ENCODE measurements at regions not wholly inside any gene's neighbourhood (a gene's known extent, or its start where the extent isn't known, plus 50 kb on each side); places are given as distances from the start of the nearest gene placed in this dataset.

DNA sequence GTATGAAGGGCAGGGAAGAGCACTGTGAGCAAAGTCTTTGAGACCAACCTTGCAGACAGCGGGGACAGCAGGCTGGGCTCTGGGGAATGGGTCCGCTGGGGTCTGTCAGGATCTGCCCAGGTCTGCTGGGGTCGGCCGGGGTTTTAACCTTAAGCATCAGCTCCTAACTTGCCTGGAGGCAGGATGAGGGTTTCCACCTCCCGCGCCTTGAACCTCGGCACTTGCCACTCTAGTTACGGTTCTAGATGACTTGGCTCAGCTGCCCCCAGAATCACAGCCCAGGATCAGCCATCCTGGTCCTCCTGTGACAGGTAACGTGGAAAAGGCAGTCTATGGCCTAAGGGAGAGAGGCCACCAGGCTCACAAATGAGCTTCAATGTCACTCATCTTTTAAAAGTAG, 50.4 kb upstream of the CACUL1 start:
- in situ Hi-C loops (cut with HindIII; ENCODE audit: low pct_ligation_motif_present, low sequenced_read_pairs) = no loop called here

GRCh38 chr10:118807512-118808305, 52.9 kb upstream of the CACUL1 start:
- TF ChIP-seq, protein P1, sequence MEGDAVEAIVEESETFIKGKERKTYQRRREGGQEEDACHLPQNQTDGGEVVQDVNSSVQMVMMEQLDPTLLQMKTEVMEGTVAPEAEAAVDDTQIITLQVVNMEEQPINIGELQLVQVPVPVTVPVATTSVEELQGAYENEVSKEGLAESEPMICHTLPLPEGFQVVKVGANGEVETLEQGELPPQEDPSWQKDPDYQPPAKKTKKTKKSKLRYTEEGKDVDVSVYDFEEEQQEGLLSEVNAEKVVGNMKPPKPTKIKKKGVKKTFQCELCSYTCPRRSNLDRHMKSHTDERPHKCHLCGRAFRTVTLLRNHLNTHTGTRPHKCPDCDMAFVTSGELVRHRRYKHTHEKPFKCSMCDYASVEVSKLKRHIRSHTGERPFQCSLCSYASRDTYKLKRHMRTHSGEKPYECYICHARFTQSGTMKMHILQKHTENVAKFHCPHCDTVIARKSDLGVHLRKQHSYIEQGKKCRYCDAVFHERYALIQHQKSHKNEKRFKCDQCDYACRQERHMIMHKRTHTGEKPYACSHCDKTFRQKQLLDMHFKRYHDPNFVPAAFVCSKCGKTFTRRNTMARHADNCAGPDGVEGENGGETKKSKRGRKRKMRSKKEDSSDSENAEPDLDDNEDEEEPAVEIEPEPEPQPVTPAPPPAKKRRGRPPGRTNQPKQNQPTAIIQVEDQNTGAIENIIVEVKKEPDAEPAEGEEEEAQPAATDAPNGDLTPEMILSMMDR (IDR thresholded peaks at IDR 0.05; ENCODE audit: low read depth, low read length, missing control alignments) = no peak
- Histone ChIP-seq H3K36me3 (replicated peaks) (no peaks in the 10 kb centered on the region), H3K27ac (no peak overlapping the region), H3K27me3 (replicated peaks) (no peaks in the 10 kb centered on the region), H3K4me3 (ENCODE audit: low read depth, low read length) (no peak overlapping the region)
- in situ Hi-C loops (cut with HindIII; ENCODE audit: low pct_ligation_motif_present, low sequenced_read_pairs) = no loop called here
- no peak for DNase-seq

More for the DNA sequence above, 50.4 kb upstream of the CACUL1 start:
- TF ChIP-seq, protein P1 (IDR thresholded peaks at IDR 0.05; ENCODE audit: low read depth, low read length, missing control alignments) = no peak
- no peak overlapping the region for H3K4me3 ChIP-seq (ENCODE audit: low read depth, low read length)
- H3K27me3 ChIP-seq (replicated peaks) = no peaks in the 10 kb centered on the region
- DNase-seq = no peak
- no peak overlapping the region for H3K27ac ChIP-seq
- no peaks in the 10 kb centered on the region for H3K36me3 ChIP-seq (replicated peaks)

DNA sequence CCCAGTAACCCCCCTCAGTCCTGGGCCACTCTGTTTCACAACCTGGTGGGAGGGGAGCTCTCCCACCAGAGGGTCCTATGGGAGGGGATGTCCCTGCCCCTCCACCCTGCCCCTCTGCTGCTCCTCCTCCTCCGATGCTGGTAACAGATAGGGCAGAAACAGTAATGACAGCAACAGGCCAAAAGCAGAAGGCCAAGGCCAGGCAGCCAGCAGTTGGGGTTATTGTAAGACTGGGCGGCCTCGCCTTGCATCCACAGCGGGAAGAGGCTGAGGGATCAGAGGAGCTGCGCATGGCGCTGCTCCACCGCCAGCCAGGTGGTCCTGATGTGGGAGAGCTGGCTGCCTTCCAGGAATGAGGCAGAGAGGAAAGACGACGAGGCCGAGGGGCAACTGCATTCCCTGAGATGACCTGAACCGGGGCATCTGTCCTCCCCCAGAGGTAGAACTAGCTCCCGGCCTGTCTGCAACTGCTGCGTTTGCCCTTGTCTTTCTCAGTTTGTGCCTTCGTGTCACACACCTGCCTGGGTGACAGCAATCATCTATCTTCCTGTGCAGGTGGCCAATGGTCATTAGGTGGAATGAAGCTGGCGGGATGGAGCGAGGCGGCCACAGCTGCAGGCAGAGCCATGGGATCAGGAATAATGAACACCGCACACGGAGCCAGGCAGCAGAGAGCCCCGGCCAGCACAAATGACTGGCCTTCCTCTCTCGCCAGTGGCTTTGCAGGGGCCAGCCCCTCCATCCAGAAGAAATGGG, 54.0 kb upstream of the CACUL1 start:
- H3K27ac ChIP-seq = no peak overlapping the region
- H3K27me3 ChIP-seq (replicated peaks) = no peaks in the 10 kb centered on the region
- no peaks in the 10 kb centered on the region for H3K36me3 ChIP-seq (replicated peaks)
- TF ChIP-seq, protein P1 (IDR thresholded peaks at IDR 0.05; ENCODE audit: low read depth, low read length, missing control alignments) = no peak
- DNase-seq = no peak
- in situ Hi-C loops (cut with HindIII; ENCODE audit: low pct_ligation_motif_present, low sequenced_read_pairs) = no loop called here
- H3K4me3 ChIP-seq (ENCODE audit: low read depth, low read length) = no peak overlapping the region

DNA sequence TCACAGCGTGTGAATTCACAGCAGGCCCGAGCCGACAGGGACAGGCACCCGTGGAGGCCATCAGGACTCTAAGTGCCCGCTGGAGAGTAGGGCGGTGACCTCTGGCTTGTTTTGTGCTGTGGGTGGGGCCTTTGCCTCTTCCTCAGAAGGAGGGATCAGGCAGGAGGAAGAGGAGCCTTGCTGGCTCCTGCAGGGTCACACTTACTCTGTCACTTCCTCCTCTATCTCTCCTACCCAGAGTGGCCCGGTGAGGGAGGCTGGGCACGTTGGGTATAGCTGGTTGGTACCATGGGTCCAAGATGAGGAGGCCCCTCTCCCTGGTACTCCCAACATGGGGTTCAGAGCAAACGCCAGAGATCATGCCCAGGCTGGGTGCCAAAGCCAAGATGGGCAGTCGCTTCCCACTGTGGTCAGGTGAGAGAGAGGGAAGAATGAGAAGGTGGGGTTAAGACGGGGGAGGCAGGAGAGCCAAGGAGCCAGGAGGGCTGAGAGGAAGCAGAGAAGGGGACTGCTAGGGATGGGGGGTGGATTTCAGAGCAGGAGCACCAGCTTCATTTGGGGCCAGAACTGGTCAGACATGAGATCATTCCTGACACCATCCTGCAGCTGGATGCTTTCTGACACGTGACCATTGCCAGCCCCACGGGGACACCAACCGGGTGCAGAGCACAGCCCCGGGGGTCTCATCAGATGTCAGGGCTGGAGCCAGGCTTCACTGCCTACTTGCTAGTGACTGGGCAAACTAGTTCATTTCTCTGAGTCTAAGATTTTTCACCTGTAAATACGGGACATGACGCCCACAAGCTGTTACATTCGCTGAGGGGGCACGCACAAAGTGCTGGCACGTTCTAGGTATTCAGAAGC, 54.8 kb upstream of the CACUL1 start:
- TF ChIP-seq, protein P1 (IDR thresholded peaks at IDR 0.05; ENCODE audit: low read depth, low read length, missing control alignments) = no peak
- no peak overlapping the region for H3K27ac ChIP-seq
- no peaks in the 10 kb centered on the region for H3K27me3 ChIP-seq (replicated peaks)
- in situ Hi-C loops (cut with HindIII; ENCODE audit: low pct_ligation_motif_present, low sequenced_read_pairs) = no loop called here
- H3K36me3 ChIP-seq (replicated peaks) = no peaks in the 10 kb centered on the region
- H3K4me3 ChIP-seq (ENCODE audit: low read depth, low read length) = no peak overlapping the region
- DNase-seq = no peak

- Histone ChIP-seq H3K27me3 (replicated peaks) (no peaks in the 10 kb centered on the region), H3K27ac (no peak overlapping the region), H3K4me3 (ENCODE audit: low read depth, low read length) (no peak overlapping the region), H3K36me3 (replicated peaks) (no peaks in the 10 kb centered on the region)
- in situ Hi-C loops (cut with HindIII; ENCODE audit: low pct_ligation_motif_present, low sequenced_read_pairs) = no loop called here
- TF ChIP-seq, protein P1 (IDR thresholded peaks at IDR 0.05; ENCODE audit: low read depth, low read length, missing control alignments) = no peak
- no peak for DNase-seq
Observed at GRCh38 chr10:118810796-118811505, 56.2 kb upstream of the CACUL1 start.
